ENCODE measurements at regions not wholly inside any gene's neighbourhood (a gene's known extent, or its start where the extent isn't known, plus 50 kb on each side); places are given as distances from the start of the nearest gene placed in this dataset.

GRCh38 chr12:34598851-34599529 is 576.7 kb downstream of the ALG10 start:
- Histone ChIP-seq H3K27ac (ENCODE audit: low read depth, low read length) (no peak overlapping the region), H3F3A (ENCODE audit: control insufficient read depth, insufficient read depth) (no peaks in the 10 kb centered on the region), H3K9me2 (replicated peaks; ENCODE audit: control insufficient read depth, low read length) (no peaks in the 10 kb centered on the region), H3K4me1 (ENCODE audit: control insufficient read depth, low read length) (no peaks in the 10 kb centered on the region), H3K4me2 (ENCODE audit: low read length) (no peak overlapping the region), H4K20me1 (ENCODE audit: control insufficient read depth, insufficient read depth, low read depth, low read length) (no peaks in the 10 kb centered on the region), H3K9me3 (ENCODE audit: control insufficient read depth, insufficient read depth, low read length) (peaks cover 18% of the 10 kb centered on the region; the same call in 1 of the 2 replicates), H3K36me3 (ENCODE audit: control insufficient read depth, low read length) (no peaks in the 10 kb centered on the region), H3K79me2 (ENCODE audit: control insufficient read depth, low read length) (no peaks in the 10 kb centered on the region), H3K4me3 (ENCODE audit: low read length) (no peak overlapping the region), H3K27me3 (ENCODE audit: control insufficient read depth, low read length) (no peaks in the 10 kb centered on the region)
- TF ChIP-seq CTCF (IDR thresholded peaks at IDR 0.05; ENCODE audit: low read depth, low read length, poor library complexity, severe bottlenecking), result no peak
- TF ChIP-seq EZH2phosphoT487 (IDR thresholded peaks at IDR 0.05; ENCODE audit: borderline replicate concordance, low read length), result no peak

GRCh38 chr12:34599530-34600513 is 577.5 kb downstream of the ALG10 start:
- no peak overlapping the region for H3K4me2 ChIP-seq (ENCODE audit: low read length)
- H3K36me3 ChIP-seq (ENCODE audit: control insufficient read depth, low read length), result no peaks in the 10 kb centered on the region
- no peaks in the 10 kb centered on the region for H3K4me1 ChIP-seq (ENCODE audit: control insufficient read depth, low read length)
- H3K9me2 ChIP-seq (replicated peaks; ENCODE audit: control insufficient read depth, low read length), result no peaks in the 10 kb centered on the region
- H3K9me3 ChIP-seq (ENCODE audit: control insufficient read depth, insufficient read depth, low read length), result peaks cover 18% of the 10 kb centered on the region; the same call in 1 of the 2 replicates
- TF ChIP-seq EZH2phosphoT487 (IDR thresholded peaks at IDR 0.05; ENCODE audit: borderline replicate concordance, low read length), result no peak
- TF ChIP-seq CTCF (IDR thresholded peaks at IDR 0.05; ENCODE audit: low read depth, low read length, poor library complexity, severe bottlenecking), result no peak
- H3K27ac ChIP-seq (ENCODE audit: low read depth, low read length), result no peak overlapping the region
- H4K20me1 ChIP-seq (ENCODE audit: control insufficient read depth, insufficient read depth, low read depth, low read length), result no peaks in the 10 kb centered on the region
- no peaks in the 10 kb centered on the region for H3K27me3 ChIP-seq (ENCODE audit: control insufficient read depth, low read length)
- no peaks in the 10 kb centered on the region for H3K79me2 ChIP-seq (ENCODE audit: control insufficient read depth, low read length)
- no peak overlapping the region for H3K4me3 ChIP-seq (ENCODE audit: low read length)
- no peaks in the 10 kb centered on the region for H3F3A ChIP-seq (ENCODE audit: control insufficient read depth, insufficient read depth)

GRCh38 chr12:34600592-34601462 is 578.5 kb downstream of the ALG10 start:
- H3K27me3 ChIP-seq (ENCODE audit: control insufficient read depth, low read length), result no peaks in the 10 kb centered on the region
- H3K36me3 ChIP-seq (ENCODE audit: control insufficient read depth, low read length), result no peaks in the 10 kb centered on the region
- H3K79me2 ChIP-seq (ENCODE audit: control insufficient read depth, low read length), result no peaks in the 10 kb centered on the region
- H3F3A ChIP-seq (ENCODE audit: control insufficient read depth, insufficient read depth), result no peaks in the 10 kb centered on the region
- no peak for TF ChIP-seq EZH2phosphoT487 (IDR thresholded peaks at IDR 0.05; ENCODE audit: borderline replicate concordance, low read length)
- no peak for TF ChIP-seq CTCF (IDR thresholded peaks at IDR 0.05; ENCODE audit: low read depth, low read length, poor library complexity, severe bottlenecking)
- no peaks in the 10 kb centered on the region for H3K4me1 ChIP-seq (ENCODE audit: control insufficient read depth, low read length)
- no peak overlapping the region for H3K4me3 ChIP-seq (ENCODE audit: low read length)
- no peak overlapping the region for H3K4me2 ChIP-seq (ENCODE audit: low read length)
- no peaks in the 10 kb centered on the region for H3K9me2 ChIP-seq (replicated peaks; ENCODE audit: control insufficient read depth, low read length)
- no peak overlapping the region for H3K27ac ChIP-seq (ENCODE audit: low read depth, low read length)
- no peaks in the 10 kb centered on the region for H4K20me1 ChIP-seq (ENCODE audit: control insufficient read depth, insufficient read depth, low read depth, low read length)
- peaks cover 21% of the 10 kb centered on the region; the same call in 1 of the 2 replicates for H3K9me3 ChIP-seq (ENCODE audit: control insufficient read depth, insufficient read depth, low read length)

Data from DOHH2 (cell line).